Activated CD4-positive, CD25-positive, alpha-beta regulatory T cell treated with anti-CD3 and anti-CD28 coated beads, Interleukin-2, amount 50 U/mL, for 16 hours (primary cell): ENCODE measurements at regions not wholly inside any gene's neighbourhood (a gene's known extent, or its start where the extent isn't known, plus 50 kb on each side); places are given as distances from the start of the nearest gene placed in this dataset.

ENCODE experiments used
- DNase-seq: peaks from one replicate; pipeline ENCODE4 v3.0.0-alpha.2; 2020; ENCODE audit warnings: low read depth, low spot score

DNA sequence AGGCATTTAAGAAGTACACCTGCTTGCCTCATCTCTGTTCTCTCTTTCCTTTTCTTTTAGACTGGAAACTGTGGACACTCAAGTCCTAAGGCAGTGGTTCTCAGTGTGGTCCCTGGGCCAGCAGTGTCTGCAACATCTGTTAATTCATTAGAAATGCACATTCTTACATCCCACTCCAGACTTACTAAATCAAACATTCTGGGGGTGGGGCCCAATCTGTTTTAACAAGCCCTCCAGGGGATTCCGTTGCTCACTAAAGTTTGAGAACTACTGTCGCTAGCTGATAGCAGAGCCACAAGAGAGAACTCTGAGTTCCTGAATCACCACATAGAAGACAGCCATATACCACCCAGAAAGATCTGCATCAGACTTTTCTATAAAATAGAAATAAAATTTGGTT is 430.6 kb downstream of the BCOR start:
- no peak for DNase-seq

DNA sequence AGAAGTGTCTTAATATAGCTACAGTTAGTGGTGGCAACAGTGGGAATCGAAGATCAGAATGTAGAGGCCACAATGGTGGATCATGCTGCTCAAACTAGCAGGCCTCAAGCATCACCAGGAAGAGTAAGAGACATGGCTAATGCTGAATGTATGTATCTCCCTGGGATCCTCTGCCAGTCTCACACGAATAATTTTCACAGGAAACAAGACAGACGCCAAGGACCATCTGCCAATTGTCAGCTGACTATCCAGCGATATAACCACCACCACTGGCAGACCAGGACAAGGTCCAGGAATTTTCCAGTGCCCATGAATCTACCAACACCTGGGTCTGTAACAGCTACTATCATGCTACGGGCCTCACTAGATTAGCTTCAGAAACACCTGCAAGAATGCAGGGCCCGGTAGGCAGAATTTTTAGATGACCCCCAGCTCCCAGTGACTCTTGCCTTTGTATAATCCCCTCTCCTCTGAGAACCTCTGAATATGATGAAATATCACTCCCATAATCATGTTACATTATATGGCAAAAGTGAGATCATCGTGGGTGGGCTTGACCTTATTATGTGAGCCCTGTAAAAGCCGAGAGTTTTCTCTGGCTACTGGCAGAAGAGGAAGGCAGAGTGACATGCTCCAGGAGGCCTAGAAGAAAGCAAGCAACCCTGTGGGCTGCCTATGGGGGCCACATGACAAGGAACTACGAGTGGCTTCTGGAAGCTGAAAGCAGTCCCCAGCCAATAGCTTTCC is 429.8 kb downstream of the BCOR start:
- DNase-seq = no peak

DNA sequence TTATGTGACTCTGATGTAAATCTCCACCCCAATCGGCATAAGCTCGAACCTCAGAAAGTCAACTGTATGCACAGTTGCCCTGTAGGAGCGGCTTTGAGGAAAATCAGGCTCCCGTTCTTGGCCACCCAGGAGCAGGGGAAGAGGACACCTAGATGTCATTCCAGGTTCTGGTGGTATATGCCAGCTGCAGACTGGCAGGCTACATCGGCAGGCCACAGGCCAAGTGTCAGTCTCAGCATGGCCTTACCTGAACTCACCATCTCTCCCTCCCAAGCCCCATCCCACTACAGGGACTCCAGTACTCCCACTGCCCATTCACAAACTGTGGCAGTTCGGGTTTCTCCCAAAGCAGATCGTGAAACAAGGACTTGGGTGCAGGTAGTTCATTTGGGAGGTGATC is 428.1 kb downstream of the BCOR start:
- no peak for DNase-seq

DNA sequence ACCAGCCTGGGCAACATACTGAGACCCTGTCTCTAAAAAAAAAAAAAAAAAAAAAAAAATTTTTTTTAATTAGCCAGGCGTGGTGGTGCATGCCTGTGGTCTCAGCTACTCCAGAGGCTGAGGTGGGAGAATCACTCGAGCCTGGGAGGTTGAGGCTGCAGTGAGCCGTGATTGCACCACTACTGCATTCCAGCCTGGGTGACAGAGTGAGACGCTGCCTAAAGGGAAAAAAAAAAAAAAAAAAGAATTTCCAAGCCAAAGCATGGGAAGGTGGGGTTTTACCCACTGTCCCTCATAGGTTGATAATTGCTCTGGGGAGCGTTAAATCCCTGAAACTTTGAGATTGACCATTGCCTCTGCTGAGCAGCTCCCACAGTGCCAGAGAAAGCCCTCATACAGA is 427.5 kb downstream of the BCOR start:
- no peak for DNase-seq

DNA sequence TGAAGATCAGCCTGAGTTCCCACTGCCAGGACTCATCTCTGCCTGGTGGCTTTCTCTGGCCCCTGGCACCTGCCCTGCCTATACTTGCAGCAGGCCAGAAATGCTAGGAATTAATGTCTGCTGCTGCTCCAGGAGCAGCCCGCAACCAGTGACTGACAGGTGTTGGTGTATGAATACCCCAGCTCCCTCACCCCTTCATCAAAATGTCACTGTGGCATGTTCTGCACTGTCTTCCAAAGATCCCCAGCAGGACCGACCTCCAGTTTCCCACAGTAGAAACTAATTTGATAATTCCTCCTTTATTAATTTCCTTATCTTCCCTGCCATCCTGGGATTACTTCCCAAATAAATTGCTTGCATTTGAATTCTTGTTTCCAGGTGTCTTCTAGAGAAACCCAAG is 425.4 kb downstream of the BCOR start:
- DNase-seq = no peak

DNA sequence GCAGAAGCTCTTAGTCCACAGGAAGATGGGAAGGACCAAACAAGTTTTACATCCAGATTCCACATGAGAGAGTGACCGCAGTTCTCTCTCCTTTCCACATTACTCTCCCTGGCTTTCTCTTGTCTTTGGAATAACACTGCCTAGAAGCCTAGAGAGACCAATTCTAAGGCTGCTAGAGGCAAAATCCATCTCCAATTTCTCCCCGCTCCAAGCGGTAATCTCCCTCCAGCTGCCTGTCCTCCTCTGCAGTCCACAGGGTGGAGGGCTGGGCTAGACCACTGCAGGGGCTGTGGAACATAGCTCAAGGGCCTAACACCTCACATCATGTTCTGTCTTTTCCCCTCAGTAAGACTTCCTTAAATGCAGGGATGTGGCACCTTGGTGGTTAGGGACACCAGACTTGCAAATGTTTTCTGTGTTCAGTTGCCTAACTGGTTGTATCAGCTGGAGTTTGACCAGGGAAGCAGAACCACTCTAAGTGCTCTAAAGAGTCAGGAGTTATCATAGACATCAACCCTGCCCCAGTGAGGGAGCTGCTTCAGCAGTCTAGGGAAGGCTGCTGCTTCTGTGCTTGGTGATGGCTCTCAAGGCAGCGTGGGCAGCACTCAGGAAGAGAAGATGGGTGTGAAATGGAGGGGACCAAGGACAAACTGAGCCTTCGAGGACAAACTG is 423.1 kb downstream of the BCOR start:
- no peak for DNase-seq

DNA sequence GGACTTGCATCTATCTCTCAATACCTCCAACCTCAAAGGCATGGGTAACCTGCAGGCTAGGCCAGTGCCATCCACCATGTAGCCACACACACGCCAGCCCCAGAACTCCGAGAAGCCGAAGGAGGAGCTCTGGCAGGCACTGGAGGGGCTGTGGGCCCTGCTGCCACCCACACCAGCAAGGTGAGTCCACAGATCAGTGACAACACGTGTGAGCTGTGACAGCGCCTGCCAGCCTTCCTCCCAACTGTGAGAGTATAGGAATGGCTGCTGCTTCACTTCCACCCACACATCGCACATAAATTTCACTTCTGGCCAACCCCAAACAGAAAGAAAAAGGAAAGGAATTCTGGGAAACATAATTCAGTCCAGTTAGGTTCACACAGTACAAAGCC is 422.6 kb downstream of the BCOR start:
- no peak for DNase-seq

DNA sequence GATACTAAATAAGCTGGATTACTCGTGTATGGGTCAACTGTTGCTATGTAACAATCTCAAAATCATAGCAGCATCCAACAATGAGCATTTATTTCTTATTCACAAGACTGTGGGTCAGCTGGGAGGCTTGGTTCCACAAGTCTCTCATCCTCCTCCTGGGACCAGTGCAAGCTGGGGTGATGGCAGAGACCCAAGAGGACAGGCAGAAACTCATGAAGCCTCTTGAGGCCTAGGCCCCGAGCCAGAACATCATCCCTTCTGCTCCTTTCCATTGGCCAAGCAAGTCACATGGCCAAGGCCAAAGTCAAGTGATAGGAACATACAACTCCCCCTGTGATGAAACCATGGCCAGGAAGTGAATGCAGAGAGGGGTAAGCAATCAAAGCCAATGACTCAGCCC is 422.1 kb downstream of the BCOR start:
- DNase-seq = no peak

DNA sequence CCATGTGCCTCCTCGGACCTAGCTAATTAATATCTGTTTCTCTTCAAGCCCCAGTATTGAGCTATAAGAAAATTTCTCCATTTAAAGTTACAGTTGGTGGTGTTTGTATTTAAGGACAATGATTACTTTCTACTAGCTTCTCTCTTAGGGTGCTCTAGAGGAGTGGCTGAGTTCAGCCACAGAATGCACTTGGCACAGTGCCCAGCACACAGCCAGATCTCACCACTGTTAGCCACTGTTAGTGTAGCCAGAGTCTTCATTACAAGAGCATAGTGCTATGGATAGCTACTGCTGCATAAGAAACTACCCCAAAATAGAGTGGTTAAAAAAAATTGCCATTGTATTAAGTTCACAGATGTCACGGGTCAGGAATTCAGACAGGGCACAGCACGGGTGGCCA is 421.3 kb downstream of the BCOR start:
- no peak for DNase-seq

DNA sequence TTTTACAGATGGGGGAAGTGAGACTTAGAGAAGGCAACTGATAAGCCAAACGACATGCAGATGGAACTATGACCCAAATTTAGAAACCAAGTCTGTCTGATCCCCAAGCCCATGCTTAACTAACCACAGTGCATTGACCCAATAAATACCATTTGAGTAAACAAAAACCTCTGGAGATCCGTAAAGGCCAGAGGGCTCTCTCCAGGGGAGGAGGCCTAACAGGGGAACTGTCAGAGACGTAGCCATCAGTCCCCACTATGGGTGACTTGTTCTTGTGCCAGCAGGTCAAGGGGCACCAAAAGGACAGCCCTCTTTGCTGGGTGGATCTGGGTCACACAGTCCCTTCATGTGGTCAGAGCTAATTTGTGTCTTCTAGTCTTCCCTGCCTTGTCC is 420.2 kb downstream of the BCOR start:
- DNase-seq = no peak

DNA sequence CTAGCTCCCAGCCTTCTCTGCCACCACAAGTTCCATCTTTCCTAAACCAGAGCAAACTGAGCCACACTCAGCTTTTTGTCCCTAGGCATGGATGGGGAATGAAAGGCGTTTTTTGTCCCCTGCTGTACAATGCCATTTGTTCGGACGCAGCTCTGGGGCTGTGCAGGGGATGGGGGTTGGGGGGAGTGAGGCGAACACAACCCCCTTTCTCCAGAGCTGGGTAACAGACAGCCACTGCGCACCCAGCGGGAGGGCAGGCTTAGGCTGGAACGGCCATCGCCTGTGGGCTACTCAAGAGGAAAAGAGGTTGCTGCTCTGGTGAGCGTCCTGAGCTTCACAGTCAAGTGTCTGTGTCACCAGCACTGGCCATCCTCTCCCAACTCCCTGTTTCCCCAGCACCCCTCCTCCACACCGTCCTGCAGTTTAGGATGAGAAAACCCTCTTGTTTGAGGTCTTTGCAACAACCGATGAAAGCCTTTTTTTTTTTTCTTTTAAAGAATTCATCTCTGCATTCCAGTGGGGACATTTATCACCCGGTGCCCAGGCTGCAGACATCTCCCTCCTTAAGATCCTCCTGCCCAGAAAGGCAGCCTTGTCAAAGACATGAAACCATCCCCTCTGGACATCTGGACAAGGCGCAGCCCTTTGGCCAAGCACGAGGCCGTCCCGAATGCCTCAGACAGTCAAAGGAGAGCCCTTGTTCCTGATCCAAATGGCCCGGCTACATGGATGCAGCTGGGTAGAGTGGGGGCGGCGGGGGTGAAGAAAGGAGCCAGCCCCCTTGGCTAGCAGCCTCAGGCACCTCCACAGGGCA is 419.6 kb downstream of the BCOR start:
- DNase-seq = no peak

DNA sequence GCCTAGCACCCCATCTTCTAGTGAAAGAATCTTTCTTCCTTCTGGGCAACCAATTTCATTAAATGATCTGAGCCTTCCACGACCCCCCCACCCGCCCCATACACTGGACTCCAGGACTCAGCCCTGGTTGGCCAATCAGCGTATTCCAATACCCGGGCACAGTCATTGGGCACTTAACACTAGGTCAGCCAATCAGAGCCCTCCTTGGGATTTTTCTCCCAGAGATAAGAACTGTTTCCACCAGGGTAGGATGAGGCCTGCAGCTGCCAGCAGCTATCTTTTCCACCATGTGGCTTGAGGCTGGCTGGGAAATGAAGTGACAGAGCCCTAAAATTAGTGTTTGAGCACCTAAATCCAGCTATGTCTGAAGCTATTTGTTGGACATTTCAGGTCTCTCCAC is 418.8 kb downstream of the BCOR start:
- DNase-seq = no peak

DNA sequence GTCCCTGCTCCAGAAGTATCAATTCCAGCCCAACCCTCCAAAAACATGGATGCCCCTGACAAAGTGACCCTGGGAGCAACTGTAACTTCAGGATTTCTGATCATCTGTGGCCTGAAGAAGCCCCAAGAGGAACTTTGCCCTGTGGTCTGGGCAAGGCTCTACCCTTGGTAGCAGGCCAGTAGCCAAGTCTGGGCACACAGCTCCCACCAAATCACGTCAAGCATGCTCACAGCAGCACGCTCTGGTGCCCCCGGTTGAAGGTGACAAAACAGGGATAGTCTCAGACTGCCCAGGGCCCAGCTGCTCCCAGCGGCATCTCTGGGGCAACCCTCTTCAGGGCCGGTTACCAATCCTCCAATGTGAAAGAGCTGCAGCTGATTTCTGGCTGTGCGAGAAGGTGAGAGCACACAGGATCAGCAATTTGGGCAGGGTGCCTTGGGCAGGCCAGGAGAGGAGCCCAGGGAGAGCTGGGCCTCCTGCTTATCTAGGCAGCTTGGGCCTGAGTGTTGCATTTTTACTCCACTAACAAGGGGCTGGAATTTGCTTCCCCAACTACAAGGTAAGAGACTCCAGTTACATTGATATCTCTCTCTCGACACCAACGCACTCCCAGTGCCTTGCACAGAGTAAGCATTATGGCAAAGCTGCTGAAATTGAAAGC is 418.1 kb downstream of the BCOR start:
- no peak for DNase-seq

DNA sequence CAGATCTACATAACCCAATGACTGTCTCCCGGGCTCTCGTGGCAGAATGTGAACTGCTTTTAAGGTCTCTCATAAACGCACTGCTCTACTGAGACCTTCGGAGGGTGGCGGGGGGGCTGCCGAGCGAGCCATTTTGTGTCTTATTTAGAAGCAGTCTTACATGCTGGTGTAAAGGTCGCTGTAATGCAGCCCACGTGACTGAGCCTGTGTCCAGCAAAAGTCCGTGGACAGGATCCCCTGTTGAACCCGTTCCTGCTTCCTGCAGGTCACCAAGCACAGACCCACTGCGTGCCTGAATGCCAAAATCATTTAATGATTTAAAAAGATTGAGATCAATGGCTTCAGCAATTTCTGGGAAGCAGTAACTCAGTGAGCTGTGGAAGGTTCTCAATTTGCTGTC is 415.9 kb downstream of the BCOR start:
- no peak for DNase-seq

DNA sequence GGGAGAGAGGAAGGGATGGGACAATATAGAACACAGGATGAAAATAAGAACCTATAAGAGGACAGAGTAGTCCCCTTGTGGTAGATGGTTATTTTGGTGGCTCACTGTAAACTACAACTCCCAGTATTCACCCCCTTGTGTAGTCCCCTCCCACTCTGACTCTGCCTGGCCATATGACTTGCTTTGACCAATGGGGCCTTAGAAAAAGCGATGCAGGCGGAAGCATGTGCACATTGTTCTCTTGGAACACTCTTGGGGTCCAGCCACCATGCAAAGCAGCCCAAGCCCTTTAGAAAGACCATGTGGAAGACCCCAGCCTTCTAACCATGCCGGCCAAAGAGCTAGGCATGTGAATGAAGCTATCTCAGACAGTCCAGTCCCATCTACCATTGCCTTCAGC is 415.0 kb downstream of the BCOR start:
- no peak for DNase-seq

DNA sequence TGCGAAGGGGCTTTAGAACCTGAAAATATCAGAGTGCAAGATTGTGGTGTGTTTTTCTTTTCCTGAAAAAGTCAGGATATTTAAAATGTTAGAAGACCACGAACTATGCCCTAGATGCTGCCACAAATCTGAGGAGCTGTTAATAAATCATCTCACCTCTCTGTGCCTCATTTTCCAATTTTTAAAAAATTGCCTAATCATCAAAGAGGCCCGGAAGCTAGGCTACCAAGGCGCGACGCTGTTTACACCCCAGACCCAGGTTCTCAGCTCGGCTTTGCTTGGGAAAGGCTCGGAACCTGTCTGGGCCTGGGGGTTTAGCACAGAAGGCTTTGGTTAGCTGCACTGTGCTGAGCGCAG is 409.6 kb downstream of the BCOR start:
- no peak for DNase-seq

DNA sequence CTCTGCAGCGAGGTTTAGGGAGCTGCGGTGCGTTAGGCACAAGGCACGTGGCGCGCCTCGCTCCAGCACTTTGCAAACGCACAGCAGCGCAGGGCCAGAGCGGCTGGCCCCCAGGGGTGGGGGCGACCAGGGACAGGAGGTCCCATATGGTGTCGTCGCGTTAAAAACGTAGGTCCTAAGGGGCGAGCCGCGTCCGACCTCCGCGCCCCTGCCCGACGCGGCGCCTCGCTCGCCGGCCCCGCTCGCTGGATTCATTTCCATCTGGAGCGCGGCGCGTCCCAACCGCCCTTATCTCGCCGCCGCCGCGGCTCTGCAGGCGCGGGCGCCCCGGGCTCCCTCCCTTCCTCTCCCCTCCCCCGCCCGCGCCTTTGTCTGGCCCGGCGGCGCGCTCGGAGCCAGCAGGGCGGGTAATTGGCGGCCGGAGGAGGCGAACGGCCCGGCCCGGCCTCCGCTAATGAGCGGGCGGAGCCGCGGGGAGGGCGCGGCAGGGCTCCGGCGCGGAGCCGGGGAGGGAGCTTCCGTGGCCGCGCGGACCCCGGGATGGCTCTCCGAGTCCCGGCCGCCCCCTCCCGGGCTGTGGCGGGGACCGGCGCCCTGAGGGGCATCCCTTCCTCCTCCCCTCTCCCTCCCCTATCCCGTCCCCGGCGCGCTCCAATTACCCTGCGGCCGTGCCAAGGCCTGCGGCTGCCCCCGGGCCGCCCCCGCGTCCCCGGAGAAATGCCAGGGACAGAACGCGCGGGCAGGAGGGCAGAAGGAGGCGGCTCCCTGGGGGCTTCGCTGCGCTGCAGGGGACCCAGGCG is 409.0 kb downstream of the BCOR start:
- DNase-seq = no peak

DNA sequence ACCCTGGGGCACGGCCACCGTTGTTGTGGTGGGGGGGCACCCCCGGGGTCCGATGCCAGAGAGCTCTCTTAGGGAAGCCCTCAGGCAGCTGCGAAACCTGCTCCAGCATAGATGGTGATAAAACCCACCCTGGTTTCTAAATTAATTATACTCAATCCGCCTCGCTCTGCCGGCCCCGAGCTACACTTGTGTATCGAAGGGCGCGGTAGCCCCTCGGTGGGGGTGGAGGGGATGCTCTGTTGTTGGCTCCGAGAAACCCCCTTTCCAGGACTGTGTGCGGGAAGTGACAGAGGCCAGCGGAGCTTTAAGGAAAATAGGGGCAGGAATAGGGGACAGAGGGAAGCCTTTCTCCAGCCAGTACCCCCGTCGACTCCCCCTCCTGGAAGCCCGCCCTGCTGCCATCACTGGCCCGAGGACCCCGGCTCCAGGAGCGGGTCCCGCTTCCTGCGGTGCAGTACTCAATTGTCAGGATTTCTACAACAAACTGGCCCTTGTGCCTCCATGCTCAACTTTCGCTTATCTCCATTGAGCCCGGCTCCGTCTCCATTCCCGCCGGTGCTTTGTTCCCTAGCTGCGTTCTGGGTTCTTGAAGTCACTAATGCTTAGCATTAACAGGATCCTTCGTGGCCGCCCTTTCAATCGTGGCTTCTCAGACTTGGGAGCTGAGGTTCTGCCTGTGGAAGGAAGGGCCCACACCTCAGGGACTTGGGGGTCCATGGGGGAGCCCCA is 408.2 kb downstream of the BCOR start:
- no peak for DNase-seq

DNA sequence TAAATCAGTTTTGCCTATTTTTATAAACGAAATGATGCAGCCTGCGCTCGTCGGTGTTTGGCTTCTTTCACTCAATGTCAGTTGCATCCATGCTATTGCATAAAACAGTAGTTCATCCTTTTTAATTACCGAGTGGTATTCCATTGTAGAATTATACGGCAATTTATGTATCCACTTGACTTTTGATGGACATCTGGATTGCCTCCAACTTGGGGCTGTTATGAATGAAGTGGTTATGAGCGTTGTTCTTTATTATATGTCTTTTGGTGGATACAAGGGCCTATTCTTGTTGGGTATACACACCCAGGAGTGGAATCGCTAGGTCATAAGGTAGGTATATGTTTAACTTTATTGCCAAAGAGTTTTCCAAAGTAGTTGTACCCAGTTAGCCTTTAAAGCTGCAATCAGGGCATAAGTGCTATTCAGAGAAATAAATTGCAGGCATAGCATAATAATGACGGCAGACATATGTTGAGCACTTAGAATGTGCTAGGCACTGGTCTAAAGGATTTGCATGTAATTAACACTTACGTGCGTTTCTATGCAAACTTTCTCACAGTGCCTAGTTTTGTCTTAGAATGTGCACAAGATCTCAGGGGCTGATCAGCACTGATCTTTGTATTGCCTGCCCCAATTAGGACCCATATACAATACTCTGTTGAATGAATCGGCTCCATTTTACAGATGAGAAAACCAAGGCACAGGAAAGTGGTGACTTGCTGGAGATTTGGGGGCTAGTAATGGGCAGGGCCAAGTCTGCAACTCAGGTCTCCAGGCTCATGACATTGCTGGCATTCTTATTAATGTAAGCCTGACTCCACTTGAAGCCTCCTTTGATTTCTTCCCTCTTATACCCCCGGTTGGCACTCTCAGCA is 407.0 kb downstream of the BCOR start:
- DNase-seq = no peak

DNA sequence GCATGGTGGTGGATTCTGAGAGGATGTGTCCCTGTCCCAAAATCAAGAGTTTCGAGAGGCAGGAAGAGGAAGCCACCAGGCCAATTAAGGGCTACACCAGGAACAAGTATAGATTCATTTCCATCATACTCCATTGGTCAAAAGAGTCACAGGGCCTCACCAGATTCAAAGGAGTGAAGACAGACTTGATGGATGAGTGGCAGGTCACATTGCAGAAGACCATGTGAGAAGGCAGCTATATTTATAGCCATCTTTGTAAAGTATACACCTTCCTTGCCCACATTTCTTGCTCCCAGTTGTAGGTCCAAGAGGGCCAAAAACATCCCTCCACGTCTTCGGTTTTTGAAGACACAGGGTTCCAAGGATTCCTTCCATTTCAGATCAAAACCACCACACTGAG is 406.0 kb downstream of the BCOR start:
- DNase-seq = no peak
